ENCODE measurements at regions not wholly inside any gene's neighbourhood (a gene's known extent, or its start where the extent isn't known, plus 50 kb on each side); places are given as distances from the start of the nearest gene placed in this dataset.

GRCh38 chr21:20425856-20426255, 572.4 kb upstream of the NCAM2 start:
- TF ChIP-seq CTCF (IDR thresholded peaks at IDR 0.05): no peak
- DNase-seq (ENCODE audit: low spot score in 2 of 2): no peak
- Histone ChIP-seq H3K36me3 (no peaks in the 10 kb centered on the region), H3K9me3 (no peaks in the 10 kb centered on the region), H3K27ac (no peak overlapping the region), H3K4me3 (no peak overlapping the region), H3K27me3 (no peaks in the 10 kb centered on the region), H3K4me1 (no peaks in the 10 kb centered on the region)
- intact Hi-C loops (cut with DNase I): no loop called here

GRCh38 chr21:20440338-20440737, 557.9 kb upstream of the NCAM2 start:
- Histone ChIP-seq H3K9me3 (no peaks in the 10 kb centered on the region), H3K4me1 (no peaks in the 10 kb centered on the region), H3K27ac (no peak overlapping the region), H3K4me3 (no peak overlapping the region), H3K27me3 (no peaks in the 10 kb centered on the region), H3K36me3 (no peaks in the 10 kb centered on the region)
- TF ChIP-seq CTCF (IDR thresholded peaks at IDR 0.05): no peak
- intact Hi-C loops (cut with DNase I): no loop called here
- no peak for DNase-seq (ENCODE audit: low spot score in 2 of 2)

GRCh38 chr21:20443558-20444155, 554.6 kb upstream of the NCAM2 start:
- no peak overlapping the region for H3K27ac ChIP-seq
- no peaks in the 10 kb centered on the region for H3K4me1 ChIP-seq
- no peaks in the 10 kb centered on the region for H3K9me3 ChIP-seq
- H3K36me3 ChIP-seq: no peaks in the 10 kb centered on the region
- no peak for DNase-seq (ENCODE audit: low spot score in 2 of 2)
- intact Hi-C loops (cut with DNase I): no loop called here
- no peak for TF ChIP-seq CTCF (IDR thresholded peaks at IDR 0.05)
- H3K4me3 ChIP-seq: no peak overlapping the region
- H3K27me3 ChIP-seq: no peaks in the 10 kb centered on the region

GRCh38 chr21:20445971-20446370, 552.2 kb upstream of the NCAM2 start:
- Histone ChIP-seq H3K27me3 (no peaks in the 10 kb centered on the region), H3K4me1 (no peaks in the 10 kb centered on the region), H3K4me3 (no peak overlapping the region), H3K36me3 (no peaks in the 10 kb centered on the region), H3K9me3 (no peaks in the 10 kb centered on the region), H3K27ac (no peak overlapping the region)
- no peak for DNase-seq (ENCODE audit: low spot score in 2 of 2)
- TF ChIP-seq CTCF (IDR thresholded peaks at IDR 0.05): no peak
- intact Hi-C loops (cut with DNase I): no loop called here

- Histone ChIP-seq H3K27me3 (no peaks in the 10 kb centered on the region), H3K4me3 (no peak overlapping the region), H3K9me3 (no peaks in the 10 kb centered on the region), H3K27ac (no peak overlapping the region), H3K4me1 (no peaks in the 10 kb centered on the region), H3K36me3 (no peaks in the 10 kb centered on the region)
- DNase-seq (ENCODE audit: low spot score in 2 of 2): no peak
- no peak for TF ChIP-seq CTCF (IDR thresholded peaks at IDR 0.05)
- intact Hi-C loops (cut with DNase I): no loop called here
Observed at GRCh38 chr21:20451046-20451445, 547.2 kb upstream of the NCAM2 start.

GRCh38 chr21:20452935-20453334, 545.3 kb upstream of the NCAM2 start:
- no peak overlapping the region for H3K4me3 ChIP-seq
- H3K27me3 ChIP-seq: no peaks in the 10 kb centered on the region
- no peaks in the 10 kb centered on the region for H3K36me3 ChIP-seq
- H3K9me3 ChIP-seq: no peaks in the 10 kb centered on the region
- DNase-seq (ENCODE audit: low spot score in 2 of 2): no peak
- intact Hi-C loops (cut with DNase I): no loop called here
- no peak for TF ChIP-seq CTCF (IDR thresholded peaks at IDR 0.05)
- H3K27ac ChIP-seq: no peak overlapping the region
- H3K4me1 ChIP-seq: no peaks in the 10 kb centered on the region
